Transverse colon (tissue), 4 donors: ENCODE measurements at regions not wholly inside any gene's neighbourhood (a gene's known extent, or its start where the extent isn't known, plus 50 kb on each side); places are given as distances from the start of the nearest gene placed in this dataset.

ENCODE experiments used
- DNase-seq: peaks from one replicate; pipeline ENCODE4 v3.0.0-alpha.2; 2019
- H3K27ac ChIP-seq, 4 donors: fragments of 200-600 bp; sonication (generic); 2 replicates each; pipeline ENCODE4 v1.5.1; 2016 to 2018; ENCODE audit warnings: inconsistent platforms in 4 of 4
- H3K27me3 ChIP-seq: fragments of 200-600 bp; sonication (generic); 2 replicates; pipeline ENCODE4 v1.5.1; 2017; ENCODE audit warnings: inconsistent platforms
- H3K36me3 ChIP-seq, 4 donors: fragments of 200-600 bp; sonication (generic); 2 replicates each; pipeline ENCODE4 v1.5.1; 2017 to 2019; ENCODE audit warnings: inconsistent platforms in 4 of 4
- H3K4me1 ChIP-seq, 4 donors: fragments of 200-600 bp; sonication (generic); 2 replicates each; pipeline ENCODE4 v1.5.1; 2017 to 2020; ENCODE audit warnings: inconsistent platforms in 4 of 4
- H3K4me3 ChIP-seq, 4 donors: fragments of 200-600 bp; sonication (generic); 1 replicate in 1 of 4; 2 replicates in 3 of 4; pipeline versions ENCODE4 v1.5.1 to v1.6.1; 2017 to 2019; ENCODE audit warnings: inconsistent platforms in 4 of 4
- H3K9me3 ChIP-seq, 2 donors: fragments of 200-600 bp; sonication (generic); 2 replicates each; pipeline ENCODE4 v1.5.1; 2017 to 2019; ENCODE audit warnings: inconsistent platforms in 2 of 2
- EP300 ChIP-seq: sonication (generic); formaldehyde crosslinking; IDR thresholded peaks from one replicate; pipeline ENCODE4 v1.6.1; 2017; ENCODE audit warnings: antibody characterized with exemption, low read depth
- POLR2A ChIP-seq: fragments of 450-650 bp; IDR thresholded peaks from one replicate; pipeline ENCODE4 v1.6.1; 2016; ENCODE audit warnings: antibody characterized with exemption, mild to moderate bottlenecking, moderate library complexity
- POLR2AphosphoS5 ChIP-seq, 3 donors: sonication (generic); formaldehyde crosslinking; IDR thresholded peaks; one replicate each; pipeline ENCODE4 v1.6.1; 2016; ENCODE audit warnings: antibody characterized with exemption in 3 of 3
- WGBS, 2 donors: methylation state at CpG; one replicate each; pipeline ENCODE4 v1.1.5; 2018; ENCODE audit warnings: low coverage in 1 of 2; 5-methylcytosine and 5-hydroxymethylcytosine counted together
- in situ Hi-C, 4 donors: fragments of 200-750 bp; cut with MboI; loops; one replicate each; pipeline versions ENCODE4 v1.15.0 to v1.15.1; 2017; ENCODE audit warnings: low sequenced_read_pairs in 3 of 4, low pct_ligation_motif_present in 1 of 4, low pct_unique_long_range_greater_than_20kb in 1 of 4
- intact Hi-C: fragments of 100-400 bp; cut with DNase I; formaldehyde crosslinking; loops from one replicate; pipeline ENCODE4 v1.15.1; 2023; ENCODE audit warnings: low total_unique reads
- TF ChIP-seq, protein P1 (sequence below), 5 experiments: fragments of 200-600 bp in 3 of 5; fragments of 450-650 bp in 2 of 5; sonication (generic) in 3 of 5; IDR thresholded peaks; 1 replicate in 2 of 5; 2 replicates in 3 of 5; pipeline ENCODE4 v1.5.1; 2016 to 2017; ENCODE audit warnings: antibody characterized with exemption in 5 of 5, inconsistent platforms in 3 of 5, mild to moderate bottlenecking in 2 of 5, moderate library complexity in 1 of 5

- no peak for TF ChIP-seq EP300
- no peak for TF ChIP-seq POLR2AphosphoS5 (IDR thresholded peaks at IDR 0.05)
- TF ChIP-seq, protein P1, sequence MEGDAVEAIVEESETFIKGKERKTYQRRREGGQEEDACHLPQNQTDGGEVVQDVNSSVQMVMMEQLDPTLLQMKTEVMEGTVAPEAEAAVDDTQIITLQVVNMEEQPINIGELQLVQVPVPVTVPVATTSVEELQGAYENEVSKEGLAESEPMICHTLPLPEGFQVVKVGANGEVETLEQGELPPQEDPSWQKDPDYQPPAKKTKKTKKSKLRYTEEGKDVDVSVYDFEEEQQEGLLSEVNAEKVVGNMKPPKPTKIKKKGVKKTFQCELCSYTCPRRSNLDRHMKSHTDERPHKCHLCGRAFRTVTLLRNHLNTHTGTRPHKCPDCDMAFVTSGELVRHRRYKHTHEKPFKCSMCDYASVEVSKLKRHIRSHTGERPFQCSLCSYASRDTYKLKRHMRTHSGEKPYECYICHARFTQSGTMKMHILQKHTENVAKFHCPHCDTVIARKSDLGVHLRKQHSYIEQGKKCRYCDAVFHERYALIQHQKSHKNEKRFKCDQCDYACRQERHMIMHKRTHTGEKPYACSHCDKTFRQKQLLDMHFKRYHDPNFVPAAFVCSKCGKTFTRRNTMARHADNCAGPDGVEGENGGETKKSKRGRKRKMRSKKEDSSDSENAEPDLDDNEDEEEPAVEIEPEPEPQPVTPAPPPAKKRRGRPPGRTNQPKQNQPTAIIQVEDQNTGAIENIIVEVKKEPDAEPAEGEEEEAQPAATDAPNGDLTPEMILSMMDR (IDR thresholded peaks at IDR 0.05) = no peak
- no peak for TF ChIP-seq POLR2A
- peaks cover 0 to 4% (median 0%) of the 10 kb centered on the region in 4 donors for H3K4me1 ChIP-seq
- no peak for DNase-seq
- in situ Hi-C loops (no loop called here), intact Hi-C loops (no loop called here)
- no peaks in the 10 kb centered on the region for H3K9me3 ChIP-seq
- 75% methylated on average over 4 of the region's 4 CpGs; no CpG with 5 or more reads in 1 of the 2 donors for WGBS, 2 donors
- H3K4me3 ChIP-seq = no peak overlapping the region
- no peaks in the 10 kb centered on the region for H3K27me3 ChIP-seq
- no peak overlapping the region for H3K27ac ChIP-seq
- H3K36me3 ChIP-seq = no peaks in the 10 kb centered on the region
Observed at GRCh38 chr21:16978309-16978895, 534.4 kb upstream of the CXADR start.

- in situ Hi-C loops = no loop called here
Observed at GRCh38 chr21:16979574-16979973, 533.3 kb upstream of the CXADR start.

GRCh38 chr21:16983420-16983819 is 529.4 kb upstream of the CXADR start:
- Histone ChIP-seq H3K9me3 (no peaks in the 10 kb centered on the region), H3K36me3 (no peaks in the 10 kb centered on the region), H3K4me1 (no peaks in the 10 kb centered on the region), H3K27me3 (no peaks in the 10 kb centered on the region), H3K4me3 (no peak overlapping the region), H3K27ac (no peak overlapping the region)
- no peak for DNase-seq
- no peak for TF ChIP-seq EP300
- TF ChIP-seq, protein P1 (IDR thresholded peaks at IDR 0.05) = no peak
- TF ChIP-seq POLR2A = no peak
- intact Hi-C loops (no loop called here), in situ Hi-C loops (no loop called here)

More at GRCh38 chr21:16979574-16979973, 533.3 kb upstream of the CXADR start:
- Histone ChIP-seq H3K4me1 (peaks cover 0 to 4% (median 0%) of the 10 kb centered on the region in 4 donors), H3K36me3 (no peaks in the 10 kb centered on the region), H3K27me3 (no peaks in the 10 kb centered on the region), H3K9me3 (no peaks in the 10 kb centered on the region), H3K27ac (no peak overlapping the region), H3K4me3 (no peak overlapping the region)
- no peak for DNase-seq
- no peak for TF ChIP-seq POLR2A
- TF ChIP-seq EP300 = no peak
- TF ChIP-seq POLR2AphosphoS5 (IDR thresholded peaks at IDR 0.05) = no peak
- TF ChIP-seq, protein P1 (IDR thresholded peaks at IDR 0.05) = no peak
- intact Hi-C loops = no loop called here
- 85 to 89% methylated on average over 3 of the region's 3 CpGs for WGBS, 2 donors

DNA sequence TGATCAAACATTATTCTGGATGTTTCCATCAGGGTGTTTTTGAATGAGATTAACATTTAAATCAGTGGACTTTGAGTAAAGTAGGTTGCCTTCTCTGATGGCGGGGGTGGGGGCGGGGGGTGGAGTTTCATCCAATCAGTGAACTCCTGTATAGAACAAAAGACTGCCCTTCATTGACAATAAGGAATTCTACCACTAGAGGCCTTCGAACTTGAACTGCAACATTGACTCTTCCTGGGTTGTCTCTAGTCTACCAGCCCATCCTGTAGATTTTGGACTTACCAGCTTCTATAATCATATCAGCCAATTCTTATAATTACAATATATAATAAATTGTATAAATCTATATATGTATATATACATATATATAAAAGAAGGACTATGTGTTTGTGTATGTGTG is 520.4 kb upstream of the CXADR start:
- Histone ChIP-seq H3K27me3 (no peaks in the 10 kb centered on the region), H3K4me3 (no peak overlapping the region), H3K9me3 (no peaks in the 10 kb centered on the region), H3K36me3 (no peaks in the 10 kb centered on the region), H3K4me1 (no peaks in the 10 kb centered on the region), H3K27ac (no peak overlapping the region)
- no peak for DNase-seq
- intact Hi-C loops (no loop called here), in situ Hi-C loops (no loop called here)
- WGBS, 2 donors = 77 to 87% methylated on average over 3 of the region's 3 CpGs
- no peak for TF ChIP-seq POLR2AphosphoS5 (IDR thresholded peaks at IDR 0.05)
- no peak for TF ChIP-seq EP300
- no peak for TF ChIP-seq POLR2A
- TF ChIP-seq, protein P1 (IDR thresholded peaks at IDR 0.05) = no peak
